B cell (primary cell): ENCODE measurements at regions not wholly inside any gene's neighbourhood (a gene's known extent, or its start where the extent isn't known, plus 50 kb on each side); places are given as distances from the start of the nearest gene placed in this dataset.

Source experiments
- CTCF ChIP-seq: fragments of 200-600 bp; IDR thresholded peaks from one replicate; pipeline ENCODE4 v1.8.0; 2022; ENCODE audit warnings: antibody characterized with exemption, mild to moderate bottlenecking
- EZH2 ChIP-seq: IDR thresholded peaks from 2 replicates; pipeline ENCODE4 v1.6.1; 2012; ENCODE audit warnings: borderline replicate concordance, low read depth, mild to moderate bottlenecking, moderate library complexity, low read length; ENCODE audit not compliant: insufficient read depth, poor library complexity, severe bottlenecking

GRCh38 chr6:14950103-14950969, 295.5 kb upstream of the JARID2 start:
- no peak for TF ChIP-seq CTCF
- TF ChIP-seq EZH2, result no peak
